NT2/D1 (cell line): ENCODE measurements at regions not wholly inside any gene's neighbourhood (a gene's known extent, or its start where the extent isn't known, plus 50 kb on each side); places are given as distances from the start of the nearest gene placed in this dataset.

ENCODE experiments used
- SUZ12 ChIP-seq: IDR thresholded peaks from 2 replicates; pipeline ENCODE4 v1.6.1; 2011; ENCODE audit not compliant: insufficient read length, insufficient read depth; ENCODE audit errors: extremely low read depth
- YY1 ChIP-seq: IDR thresholded peaks from 2 replicates; pipeline ENCODE4 v1.6.1; 2011; ENCODE audit not compliant: insufficient read length, insufficient read depth
- ZNF274 ChIP-seq: IDR thresholded peaks from 2 replicates; pipeline ENCODE4 v1.6.1; 2011; ENCODE audit warnings: mild to moderate bottlenecking, low read depth, low read length

GRCh38 chr13:53241891-53242348 is 213.3 kb downstream of the OLFM4 start:
- no peak for TF ChIP-seq YY1
- no peak for TF ChIP-seq ZNF274
- no peak for TF ChIP-seq SUZ12
